OCI-LY7 (cell line): ENCODE measurements at regions not wholly inside any gene's neighbourhood (a gene's known extent, or its start where the extent isn't known, plus 50 kb on each side); places are given as distances from the start of the nearest gene placed in this dataset.

ENCODE experiments used
- BruUV-seq: library from RNA; stranded (reverse); fragments of 400-500 nt; replicated peaks from 2 replicates; lab custom pipeline; 2021; lab: Mats Ljungman, UMichigan
- CTCF ChIA-PET: fragments of 300-600 bp; sonication (Branson Sonifier 250); formaldehyde crosslinking; loops from one replicate; lab custom pipeline; 2022; ENCODE audit warnings: antibody characterized with exemption; ENCODE audit not compliant: unreplicated experiment; lab: Charles Lee
- POLR2A ChIA-PET: fragments of 300-600 bp; sonication (Branson Sonifier 250); formaldehyde crosslinking; loops from one replicate; lab custom pipeline; 2022; ENCODE audit warnings: antibody characterized with exemption; lab: Charles Lee
- DNase-seq: peaks from one replicate; pipeline ENCODE4 v3.0.0-alpha.2; 2015; ENCODE audit warnings: low spot score
- H2AFZ ChIP-seq: fragments of 200-600 bp; sonication (generic), shearing (Covaris generic); 2 replicates; pipeline ENCODE4 v1.6.1; 2014; ENCODE audit warnings: mild to moderate bottlenecking, antibody characterized with exemption, low read length, moderate library complexity
- H3K27ac ChIP-seq: fragments of 200-600 bp; sonication (generic); 2 replicates; pipeline ENCODE4 v1.5.1; 2014; ENCODE audit warnings: mixed run types, low read depth, mild to moderate bottlenecking, moderate library complexity, low read length, inconsistent platforms; ENCODE audit not compliant: poor library complexity, severe bottlenecking
- H3K36me3 ChIP-seq: fragments of 200-600 bp; sonication (generic); 2 replicates; pipeline ENCODE4 v1.6.1; 2014; ENCODE audit warnings: mild to moderate bottlenecking, antibody characterized with exemption, low read length, moderate library complexity, mixed read lengths; ENCODE audit not compliant: insufficient read depth
- H3K4me1 ChIP-seq: fragments of 200-600 bp; sonication (generic); 2 replicates; pipeline ENCODE4 v1.5.1; 2014; ENCODE audit warnings: mild to moderate bottlenecking, low read length; ENCODE audit not compliant: insufficient read depth, poor library complexity, severe bottlenecking
- H3K4me2 ChIP-seq: fragments of 200-600 bp; sonication (generic); 2 replicates; pipeline ENCODE4 v1.6.1; 2014; ENCODE audit warnings: mild to moderate bottlenecking, low read length
- H3K4me3 ChIP-seq: fragments of 200-600 bp; sonication (generic); 2 replicates; pipeline ENCODE4 v1.5.1; 2014; ENCODE audit warnings: mild to moderate bottlenecking, low read depth, low read length; ENCODE audit not compliant: poor library complexity, severe bottlenecking
- H3K79me2 ChIP-seq: fragments of 200-600 bp; sonication (generic); 2 replicates; pipeline ENCODE4 v1.6.1; 2016; ENCODE audit warnings: low read depth, mild to moderate bottlenecking, low read length, moderate library complexity, mixed read lengths; ENCODE audit not compliant: insufficient read depth
- H3K9me2 ChIP-seq: fragments of 200-600 bp; sonication (generic); 2 replicates; pipeline ENCODE4 v1.6.1; 2016; ENCODE audit warnings: mild to moderate bottlenecking, low read length, mixed read lengths; ENCODE audit not compliant: insufficient read depth
- H3K9me3 ChIP-seq: fragments of 200-600 bp; sonication (generic); 2 replicates; pipeline ENCODE4 v1.6.1; 2014; ENCODE audit warnings: mild to moderate bottlenecking, mixed run types, low read length, mixed read lengths
- H4K20me1 ChIP-seq: fragments of 200-600 bp; sonication (generic); 2 replicates; pipeline ENCODE4 v1.6.1; 2014; ENCODE audit warnings: mild to moderate bottlenecking, antibody characterized with exemption, low read length, moderate library complexity, mixed read lengths; ENCODE audit not compliant: insufficient read depth
- EZH2phosphoT487 ChIP-seq: fragments of 200-600 bp; sonication (generic); IDR thresholded peaks from 2 replicates; pipeline ENCODE4 v1.6.1; 2018; ENCODE audit warnings: low read depth, borderline replicate concordance, mild to moderate bottlenecking, mixed run types, antibody characterized with exemption, low read length, moderate library complexity, mixed read lengths
- intact Hi-C: fragments of 100-400 bp; cut with micrococcal nuclease; formaldehyde crosslinking; loops from one replicate; pipeline ENCODE4 v1.10.0; 2022; ENCODE audit not compliant: unreplicated experiment
- TF ChIP-seq, protein P1 (sequence below): fragments of 200-600 bp; sonication (generic); conservative IDR thresholded peaks from 2 replicates; pipeline ENCODE4 v1.5.1; 2014; ENCODE audit warnings: mild to moderate bottlenecking, antibody characterized with exemption, low read length, moderate library complexity, mixed read lengths

DNA sequence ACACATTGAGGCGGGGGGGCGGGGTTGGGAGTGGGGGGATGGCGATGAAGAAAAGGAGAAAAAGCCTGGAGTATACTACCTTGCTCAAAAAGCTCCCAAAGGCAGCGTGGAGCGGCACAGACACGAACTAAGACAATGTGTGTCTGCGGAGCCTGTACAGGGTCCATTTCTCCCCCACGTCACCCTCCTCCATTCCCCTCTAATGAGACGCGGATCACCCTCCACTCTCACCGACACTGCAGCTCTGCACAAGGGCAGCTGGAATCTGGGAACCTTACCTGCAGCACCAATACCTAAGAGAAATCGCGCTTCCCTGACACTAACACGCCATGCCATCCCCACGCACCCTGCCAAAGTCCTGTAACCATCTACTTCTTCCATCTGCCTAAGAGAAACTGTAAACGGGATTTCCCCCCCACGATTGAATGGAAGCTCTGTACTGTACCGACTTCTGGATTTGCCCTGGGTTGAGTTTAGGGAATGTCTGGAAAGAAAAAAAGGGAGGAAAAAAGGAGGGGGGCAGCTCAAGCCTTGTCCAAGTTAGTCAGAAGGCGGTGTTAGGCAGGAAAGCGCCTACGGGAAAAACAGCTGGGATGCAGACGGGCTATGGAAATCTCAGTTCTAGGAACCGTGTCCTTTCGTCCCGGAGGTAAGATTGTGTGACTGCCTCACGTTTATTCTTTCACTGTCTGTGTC is 125.7 kb upstream of the C11orf58 start:
- Histone ChIP-seq H3K36me3 (no peaks in the 10 kb centered on the region), H3K79me2 (no peaks in the 10 kb centered on the region), H3K4me1 (no peaks in the 10 kb centered on the region), H3K9me2 (no peaks in the 10 kb centered on the region), H3K4me2 (no peak overlapping the region), H4K20me1 (no peaks in the 10 kb centered on the region), H3K4me3 (no peak overlapping the region), H3K9me3 (no peaks in the 10 kb centered on the region), H3K27ac (no peak overlapping the region), H2AFZ (no peak overlapping the region)
- no TSS peak for BruUV-seq
- CTCF ChIA-PET = no interaction called here
- DNase-seq = no peak
- intact Hi-C loops = loop anchor here (5.0 kb wide), 1 partner anchor 960 kb away; no protein-coding TSS in a partner anchor
- POLR2A ChIA-PET = interaction anchor here (0.5 kb wide), 1 partner anchor 79 kb away, joined by 3 read pairs; no protein-coding TSS in a partner anchor
- TF ChIP-seq EZH2phosphoT487 = no peak
- TF ChIP-seq, protein P1, sequence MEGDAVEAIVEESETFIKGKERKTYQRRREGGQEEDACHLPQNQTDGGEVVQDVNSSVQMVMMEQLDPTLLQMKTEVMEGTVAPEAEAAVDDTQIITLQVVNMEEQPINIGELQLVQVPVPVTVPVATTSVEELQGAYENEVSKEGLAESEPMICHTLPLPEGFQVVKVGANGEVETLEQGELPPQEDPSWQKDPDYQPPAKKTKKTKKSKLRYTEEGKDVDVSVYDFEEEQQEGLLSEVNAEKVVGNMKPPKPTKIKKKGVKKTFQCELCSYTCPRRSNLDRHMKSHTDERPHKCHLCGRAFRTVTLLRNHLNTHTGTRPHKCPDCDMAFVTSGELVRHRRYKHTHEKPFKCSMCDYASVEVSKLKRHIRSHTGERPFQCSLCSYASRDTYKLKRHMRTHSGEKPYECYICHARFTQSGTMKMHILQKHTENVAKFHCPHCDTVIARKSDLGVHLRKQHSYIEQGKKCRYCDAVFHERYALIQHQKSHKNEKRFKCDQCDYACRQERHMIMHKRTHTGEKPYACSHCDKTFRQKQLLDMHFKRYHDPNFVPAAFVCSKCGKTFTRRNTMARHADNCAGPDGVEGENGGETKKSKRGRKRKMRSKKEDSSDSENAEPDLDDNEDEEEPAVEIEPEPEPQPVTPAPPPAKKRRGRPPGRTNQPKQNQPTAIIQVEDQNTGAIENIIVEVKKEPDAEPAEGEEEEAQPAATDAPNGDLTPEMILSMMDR = no peak

DNA sequence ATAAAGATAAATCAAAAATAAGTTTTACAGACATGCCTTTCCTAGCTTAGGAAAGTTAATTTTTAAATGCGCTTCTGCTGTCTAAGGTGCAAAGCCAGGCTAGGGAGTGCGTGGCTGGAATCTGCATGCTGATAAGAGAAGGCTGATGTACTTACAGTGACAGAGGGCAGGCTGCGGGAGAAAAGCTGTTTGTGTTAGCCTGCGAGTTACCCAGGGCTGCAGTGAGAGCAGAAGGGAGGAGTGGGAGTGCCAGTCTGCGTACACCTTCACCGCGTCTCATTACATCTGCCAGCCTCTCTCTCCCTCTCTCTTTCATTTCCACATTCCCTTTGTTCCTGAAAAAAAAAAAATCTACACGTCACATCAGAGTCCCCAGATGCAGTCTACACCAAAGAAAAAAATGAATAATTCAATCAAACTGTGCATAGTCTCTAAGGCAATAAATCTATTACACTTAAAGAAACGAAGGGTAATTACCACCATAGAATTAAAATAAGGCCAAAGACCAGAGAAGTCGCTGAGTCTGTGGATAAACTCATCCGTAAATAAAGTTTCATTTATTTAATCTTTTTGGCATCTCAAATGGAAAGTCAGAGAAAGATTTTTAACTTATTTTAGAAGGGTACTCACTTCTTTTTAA is 126.4 kb upstream of the C11orf58 start:
- Histone ChIP-seq H3K79me2 (no peaks in the 10 kb centered on the region), H3K4me1 (no peaks in the 10 kb centered on the region), H4K20me1 (no peaks in the 10 kb centered on the region), H2AFZ (no peak overlapping the region), H3K9me2 (no peaks in the 10 kb centered on the region), H3K36me3 (no peaks in the 10 kb centered on the region), H3K4me3 (no peak overlapping the region), H3K27ac (no peak overlapping the region), H3K4me2 (no peak overlapping the region), H3K9me3 (no peaks in the 10 kb centered on the region)
- TF ChIP-seq, protein P1 = no peak
- TF ChIP-seq EZH2phosphoT487 = no peak
- no peak for DNase-seq
- no TSS peak for BruUV-seq
- intact Hi-C loops = loop anchor here (5.0 kb wide), 1 partner anchor 960 kb away; no protein-coding TSS in a partner anchor
- ChIA-PET POLR2A (no interaction called here), CTCF (no interaction called here)
